NB4 (cell line): ENCODE measurements at regions not wholly inside any gene's neighbourhood (a gene's known extent, or its start where the extent isn't known, plus 50 kb on each side); places are given as distances from the start of the nearest gene placed in this dataset.
A peak's percentile ranks its signal among the peaks of the same experiment; 100 is the strongest.
"Not testable (repeated sequence)": the region's sequence is repeated elsewhere in the genome, so short reads cannot be mapped to it uniquely, and the experiment has no call there.

Experiments used
- DNase-seq: peaks from one replicate; pipeline ENCODE4 v3.0.0; 2010; ENCODE audit warnings: low read depth
- H3K4me3 ChIP-seq: one replicate; pipeline ENCODE4 v1.5.1; 2011; ENCODE audit warnings: mild to moderate bottlenecking, low read depth, low read length, moderate library complexity
- MYC ChIP-seq: IDR thresholded peaks from 2 replicates; pipeline ENCODE4 v1.6.1; 2011; ENCODE audit warnings: low read depth, low read length
- POLR2A ChIP-seq: IDR thresholded peaks from 2 replicates; pipeline ENCODE4 v1.6.1; 2011; ENCODE audit warnings: mild to moderate bottlenecking; ENCODE audit not compliant: insufficient read length; ENCODE audit errors: extremely low read depth
- TF ChIP-seq, protein P1 (sequence below): IDR thresholded peaks from 2 replicates; pipeline ENCODE4 v1.6.1; 2011; ENCODE audit warnings: low read depth, low read length
- TF ChIP-seq, protein P2 (sequence below): IDR thresholded peaks from one replicate; pipeline ENCODE4 v1.5.1; 2012; ENCODE audit warnings: low read depth, low read length

DNA sequence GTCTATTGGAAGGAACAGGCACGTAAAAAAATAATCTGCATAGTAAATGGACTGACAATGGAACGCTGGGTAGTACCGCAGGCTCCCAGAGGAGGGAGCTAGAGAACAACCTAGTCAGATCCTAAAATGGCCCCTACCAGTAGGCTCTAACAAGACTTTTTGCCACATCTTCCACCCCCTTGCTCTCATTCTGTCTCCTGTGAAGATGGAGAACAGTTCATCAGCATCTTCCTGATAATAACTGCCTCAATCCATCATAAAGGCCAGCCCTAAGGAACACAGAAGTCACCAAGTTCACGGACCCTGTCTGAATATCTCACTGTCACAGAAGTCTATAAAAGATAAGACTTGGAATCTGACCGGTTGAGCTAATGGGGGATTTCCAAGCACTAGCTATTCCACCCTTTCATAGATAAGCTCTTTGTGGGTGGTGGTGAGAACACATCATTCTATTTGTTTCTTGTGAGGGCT, 133.4 kb downstream of the SLC1A3 start:
- DNase-seq = peak; percentile 87
- TF ChIP-seq, protein P1, sequence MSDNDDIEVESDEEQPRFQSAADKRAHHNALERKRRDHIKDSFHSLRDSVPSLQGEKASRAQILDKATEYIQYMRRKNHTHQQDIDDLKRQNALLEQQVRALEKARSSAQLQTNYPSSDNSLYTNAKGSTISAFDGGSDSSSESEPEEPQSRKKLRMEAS = peak; percentile 25; the same call in 1 of the 2 replicates
- TF ChIP-seq POLR2A (no peak), MYC (peak; percentile 51; the same call in 1 of the 2 replicates)
- TF ChIP-seq, protein P2, sequence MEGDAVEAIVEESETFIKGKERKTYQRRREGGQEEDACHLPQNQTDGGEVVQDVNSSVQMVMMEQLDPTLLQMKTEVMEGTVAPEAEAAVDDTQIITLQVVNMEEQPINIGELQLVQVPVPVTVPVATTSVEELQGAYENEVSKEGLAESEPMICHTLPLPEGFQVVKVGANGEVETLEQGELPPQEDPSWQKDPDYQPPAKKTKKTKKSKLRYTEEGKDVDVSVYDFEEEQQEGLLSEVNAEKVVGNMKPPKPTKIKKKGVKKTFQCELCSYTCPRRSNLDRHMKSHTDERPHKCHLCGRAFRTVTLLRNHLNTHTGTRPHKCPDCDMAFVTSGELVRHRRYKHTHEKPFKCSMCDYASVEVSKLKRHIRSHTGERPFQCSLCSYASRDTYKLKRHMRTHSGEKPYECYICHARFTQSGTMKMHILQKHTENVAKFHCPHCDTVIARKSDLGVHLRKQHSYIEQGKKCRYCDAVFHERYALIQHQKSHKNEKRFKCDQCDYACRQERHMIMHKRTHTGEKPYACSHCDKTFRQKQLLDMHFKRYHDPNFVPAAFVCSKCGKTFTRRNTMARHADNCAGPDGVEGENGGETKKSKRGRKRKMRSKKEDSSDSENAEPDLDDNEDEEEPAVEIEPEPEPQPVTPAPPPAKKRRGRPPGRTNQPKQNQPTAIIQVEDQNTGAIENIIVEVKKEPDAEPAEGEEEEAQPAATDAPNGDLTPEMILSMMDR = peak; percentile 96
- no peak overlapping the region for H3K4me3 ChIP-seq

DNA sequence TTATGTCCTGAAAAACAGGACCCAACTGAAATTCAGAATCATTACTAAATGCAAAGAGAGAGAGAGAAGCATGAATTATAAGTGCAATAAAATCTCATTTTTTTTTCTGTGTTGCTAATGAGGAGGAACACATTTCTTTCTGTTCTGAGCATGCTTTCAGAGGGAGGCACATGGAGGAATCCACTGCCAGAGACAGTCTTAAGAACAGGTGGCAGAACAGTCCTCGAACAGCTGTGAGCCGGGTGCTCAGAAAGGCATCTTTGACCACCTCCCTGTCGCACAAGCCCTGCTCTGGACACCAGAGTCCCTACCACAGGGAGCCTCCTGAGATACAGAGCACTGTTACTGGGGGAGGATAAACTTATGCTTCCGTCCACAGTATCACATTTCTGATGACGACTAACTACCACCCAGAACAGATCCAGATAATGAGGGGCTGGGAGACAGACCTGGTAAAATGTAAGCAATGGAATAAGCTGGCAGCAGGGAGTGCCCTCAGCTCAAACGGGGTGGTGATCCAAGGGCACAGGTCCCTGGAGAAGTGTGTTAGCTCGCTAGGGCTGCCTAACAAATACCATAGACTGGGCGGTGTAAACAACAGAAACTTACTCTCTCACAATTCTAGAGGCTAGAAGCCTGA, 134.0 kb downstream of the SLC1A3 start:
- H3K4me3 ChIP-seq = no peak overlapping the region
- DNase-seq = no peak
- TF ChIP-seq POLR2A (no peak), MYC (no peak)
- TF ChIP-seq, protein P2 = no peak
- TF ChIP-seq, protein P1 = no peak

DNA sequence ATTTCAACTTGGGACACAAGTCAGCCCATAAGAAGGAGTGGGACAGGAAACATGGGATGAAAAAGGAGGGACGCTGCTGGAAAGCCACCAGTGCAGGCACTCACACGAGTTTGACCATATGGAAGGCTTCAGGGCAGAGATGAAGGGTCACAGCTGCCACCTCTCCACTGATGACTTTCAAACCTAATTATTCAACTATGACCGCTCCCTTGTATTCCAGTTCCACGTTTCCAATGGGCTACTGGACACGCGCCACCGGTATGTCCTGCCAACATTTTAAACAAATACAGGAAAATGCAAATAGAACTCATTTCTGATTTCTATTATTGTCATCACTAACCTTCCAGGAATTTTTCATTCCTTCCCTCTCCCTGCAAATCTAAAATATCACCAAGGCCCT, 134.7 kb downstream of the SLC1A3 start:
- no peak for TF ChIP-seq MYC
- TF ChIP-seq, protein P1 = no peak
- TF ChIP-seq, protein P2 = no peak
- TF ChIP-seq POLR2A = no peak

DNA sequence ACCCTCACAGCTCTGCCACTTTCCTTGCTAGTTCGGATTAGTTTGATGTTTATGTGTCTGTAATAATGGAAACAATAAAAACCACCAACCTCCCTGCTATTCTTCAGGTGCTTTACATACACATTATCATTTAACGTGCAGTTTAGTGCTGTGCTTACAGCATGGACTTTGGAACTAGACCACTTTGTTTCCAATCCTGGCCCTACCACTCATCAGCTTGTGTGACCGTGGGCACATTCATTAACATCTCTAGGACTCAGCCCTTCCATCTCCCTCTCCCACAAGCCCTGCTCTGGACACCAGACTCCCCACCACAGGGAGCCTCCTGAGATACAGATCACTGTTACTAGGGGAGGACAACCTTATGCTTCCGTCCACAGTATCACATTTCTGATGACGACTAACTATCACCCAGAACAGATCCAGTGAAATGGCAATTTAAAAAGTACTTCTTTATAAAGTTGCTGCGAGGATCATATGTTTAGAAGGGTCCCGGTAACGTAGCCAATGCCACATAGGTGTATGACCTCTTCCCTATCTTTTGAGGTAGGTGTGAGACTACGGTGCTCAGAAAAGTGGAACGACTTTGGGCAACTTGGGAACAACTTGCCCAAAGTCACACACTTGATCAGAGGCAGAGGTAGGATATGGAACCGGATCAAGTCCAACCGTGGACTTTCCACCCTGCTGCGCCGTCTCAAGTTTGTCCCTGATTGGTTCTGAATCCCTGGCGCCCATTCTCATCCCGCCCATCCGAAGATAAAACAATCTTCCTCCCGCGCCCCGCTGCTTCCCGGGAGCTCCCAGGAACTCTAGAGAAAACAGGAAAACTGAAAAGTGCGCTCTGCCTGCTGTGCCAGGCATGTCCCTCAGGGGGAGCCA, 132.4 kb upstream of the NIPBL start:
- peak overlapping the region; percentile 69 for H3K4me3 ChIP-seq
- TF ChIP-seq, protein P1 = no peak
- TF ChIP-seq, protein P2 = peak; percentile 66
- no peak for TF ChIP-seq POLR2A
- DNase-seq = no peak

More for the DNA sequence above, 134.7 kb downstream of the SLC1A3 start:
- DNase-seq = no peak
- H3K4me3 ChIP-seq = no peak overlapping the region

DNA sequence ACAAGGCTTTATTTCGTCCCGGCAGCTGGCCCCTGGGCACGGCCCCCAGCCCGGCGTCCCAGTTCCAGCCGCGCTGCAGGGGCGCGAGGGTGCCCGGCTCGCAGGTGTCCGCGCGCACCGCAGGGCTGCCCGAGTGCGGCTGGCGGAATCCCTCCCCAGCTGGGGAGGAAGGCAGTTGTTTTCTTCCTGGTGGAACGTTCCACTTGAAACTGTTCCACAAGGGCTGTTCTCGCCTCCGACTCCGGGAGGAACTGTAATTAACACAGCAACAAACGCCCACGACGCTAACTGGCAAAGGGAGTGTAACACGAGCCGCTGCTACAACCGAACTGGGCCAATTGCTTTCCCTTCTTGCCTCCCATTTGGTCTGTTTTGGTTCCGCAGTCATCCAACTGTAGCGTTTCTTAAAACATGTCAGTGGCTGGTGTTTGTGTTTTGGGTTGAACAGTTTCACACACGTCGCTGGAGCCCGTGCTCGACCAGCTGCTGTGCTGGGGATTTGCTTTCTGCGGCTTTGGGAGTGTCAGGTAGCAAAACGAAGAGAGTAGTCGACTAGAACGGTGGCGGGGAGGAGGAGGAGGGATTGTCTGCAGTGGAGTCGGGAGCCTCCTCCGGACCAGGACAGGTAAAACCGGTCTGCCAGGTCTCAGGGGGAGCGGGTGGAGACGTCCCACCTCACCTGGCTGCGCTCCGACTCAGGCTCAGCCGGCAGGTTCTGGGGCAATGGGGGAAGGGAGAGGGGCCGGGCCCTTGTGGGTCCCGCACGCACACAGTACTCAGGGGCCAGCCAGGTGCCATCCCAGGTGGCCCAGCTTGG, 131.6 kb upstream of the NIPBL start:
- H3K4me3 ChIP-seq = peak overlapping the region; percentile 69
- DNase-seq = peak; percentile 71
- TF ChIP-seq MYC = no peak
- TF ChIP-seq, protein P1 = 0 out of 2 replicates have a peak, but pooled peaks have one; percentile 14

DNA sequence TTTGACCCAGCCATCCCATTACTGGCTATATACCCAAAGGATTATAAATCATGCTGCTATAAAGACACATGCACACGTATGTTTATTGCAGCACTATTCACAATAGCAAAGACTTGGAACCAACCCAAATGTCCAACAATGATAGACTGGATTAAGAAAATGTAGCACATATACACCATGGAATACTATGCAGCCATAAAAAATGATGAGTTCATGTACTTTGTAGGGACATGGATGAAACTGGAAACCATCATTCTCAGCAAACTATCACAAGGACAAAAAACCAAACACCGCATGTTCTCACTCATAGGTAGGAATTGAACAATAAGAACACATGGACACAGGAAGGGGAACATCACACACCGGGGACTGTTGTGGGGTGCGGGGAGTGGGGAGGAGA, 128.8 kb upstream of the NIPBL start:
- not testable (repeated sequence) for DNase-seq

More for the DNA sequence above, 128.8 kb upstream of the NIPBL start:
- not testable (repeated sequence) for H3K4me3 ChIP-seq
